NCI-H1092 treated with DMSO at 0.1 percent for 48 hours (cell line): ENCODE measurements at regions not wholly inside any gene's neighbourhood (a gene's known extent, or its start where the extent isn't known, plus 50 kb on each side); places are given as distances from the start of the nearest gene placed in this dataset.
"Not testable (repeated sequence)": the region's sequence is repeated elsewhere in the genome, so short reads cannot be mapped to it uniquely, and the experiment has no call there.

Experiments used
- DNase-seq: peaks from one replicate; lab custom pipeline; 2025; lab: John Stamatoyannopoulos, UW

- DNase-seq = no peak
Measured at GRCh38 chr15:62862717-62863116, 179.8 kb upstream of the TPM1 start.

DNA sequence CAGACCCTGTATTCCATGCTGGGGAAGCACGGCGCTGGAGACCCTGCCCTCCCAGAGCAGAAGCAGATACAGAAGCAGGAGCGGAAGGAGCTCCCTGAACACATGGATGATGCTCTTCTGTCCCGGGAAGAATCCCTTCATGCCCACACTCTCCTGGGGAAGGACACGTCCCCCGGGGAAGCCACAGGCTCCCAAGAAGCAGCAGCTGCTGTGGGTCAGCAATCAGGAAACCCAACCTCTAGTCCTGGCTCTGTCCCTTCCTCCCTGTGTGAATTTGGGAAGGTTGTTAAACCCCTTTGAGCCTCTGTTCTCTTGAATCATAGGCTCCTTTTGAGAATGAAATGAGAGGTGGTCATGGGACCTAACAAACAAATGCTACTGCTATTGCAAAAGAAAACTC, 176.2 kb upstream of the TPM1 start:
- DNase-seq = no peak

- no peak for DNase-seq
Measured at GRCh38 chr15:62867844-62868243, 174.7 kb upstream of the TPM1 start.

DNA sequence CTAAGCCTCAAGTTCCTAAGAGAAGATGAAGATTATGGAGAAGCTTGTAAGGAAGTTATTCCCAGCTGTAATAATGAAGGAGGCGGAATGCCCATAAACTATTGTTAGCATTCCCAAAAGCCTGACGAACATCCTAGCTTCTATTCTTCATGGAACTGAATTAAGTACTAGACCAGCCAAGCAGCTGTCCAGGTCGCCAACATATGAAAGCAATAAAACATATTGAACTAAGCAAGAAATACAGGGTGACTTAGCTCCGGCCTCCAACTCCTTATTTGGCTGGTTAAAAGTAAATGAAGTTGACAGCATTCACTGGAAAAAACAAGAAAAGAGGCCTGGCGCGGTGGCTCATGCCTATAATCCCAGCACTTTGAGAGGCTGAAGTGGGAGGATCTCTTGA, 174.0 kb upstream of the TPM1 start:
- DNase-seq = no peak

GRCh38 chr15:62869116-62869515, 173.4 kb upstream of the TPM1 start:
- no peak for DNase-seq

- no peak for DNase-seq
Measured at GRCh38 chr15:62870216-62870615, 172.3 kb upstream of the TPM1 start.

DNA sequence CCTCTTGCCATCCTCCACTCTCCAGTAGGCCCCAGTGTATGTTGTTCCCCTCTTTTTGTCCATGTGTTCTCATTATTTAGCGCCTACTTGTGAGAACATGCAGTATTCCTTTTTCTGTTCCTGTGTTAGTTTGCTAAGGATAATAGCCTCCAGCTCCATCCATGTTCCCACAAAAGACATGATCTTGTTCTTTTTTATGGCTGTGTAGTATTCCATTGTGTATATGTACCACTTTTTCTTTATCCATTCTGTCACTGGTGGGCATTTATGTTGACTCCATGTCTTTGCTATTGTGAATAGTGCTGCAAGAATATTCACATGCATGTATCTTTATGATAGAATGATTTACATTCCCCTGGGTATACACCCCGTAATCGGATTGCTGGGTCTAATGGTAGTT, 171.8 kb upstream of the TPM1 start:
- not testable (repeated sequence) for DNase-seq

- DNase-seq = no peak
Measured at GRCh38 chr15:62873203-62873602, 169.3 kb upstream of the TPM1 start.

DNA sequence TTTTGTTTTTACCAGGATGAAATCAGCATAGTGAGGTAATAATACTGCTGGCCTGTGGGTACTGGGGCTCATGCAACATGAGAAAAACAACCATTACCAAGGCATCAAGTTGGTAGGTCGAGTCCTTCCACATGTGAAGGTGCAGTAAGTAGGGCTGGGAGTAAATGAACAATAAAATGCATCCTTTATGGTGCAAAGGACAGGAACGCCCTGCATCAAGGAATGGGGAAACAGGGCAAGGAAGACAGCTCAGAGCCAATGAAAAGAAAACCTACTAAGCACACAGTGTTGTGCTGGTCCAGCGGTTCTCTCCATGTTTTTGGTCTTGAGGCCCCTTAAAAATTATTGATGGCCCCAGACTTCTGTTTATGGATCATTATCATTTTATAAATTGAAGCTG, 168.5 kb upstream of the TPM1 start:
- DNase-seq = no peak

- DNase-seq = no peak
Measured at GRCh38 chr15:62874959-62875625, 167.5 kb upstream of the TPM1 start.

DNA sequence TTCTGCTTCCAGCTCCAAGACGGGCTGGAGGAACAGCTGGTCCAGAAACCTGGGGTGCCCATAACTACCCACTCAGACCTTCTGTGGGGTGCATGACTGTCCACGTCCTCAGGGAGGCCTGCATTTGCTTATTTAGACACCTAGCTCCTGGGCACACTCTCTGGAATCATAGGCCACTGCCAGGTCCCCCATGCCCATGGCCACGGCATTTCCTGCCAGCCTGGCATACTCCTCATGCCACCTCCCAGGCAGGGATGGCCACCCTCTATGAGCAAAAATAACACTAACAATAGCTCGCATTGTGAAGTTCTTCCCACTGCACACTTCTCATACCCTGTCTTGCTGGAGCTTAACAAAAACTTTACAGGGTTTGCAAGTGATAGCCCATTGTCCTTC, 166.9 kb upstream of the TPM1 start:
- DNase-seq = no peak

DNA sequence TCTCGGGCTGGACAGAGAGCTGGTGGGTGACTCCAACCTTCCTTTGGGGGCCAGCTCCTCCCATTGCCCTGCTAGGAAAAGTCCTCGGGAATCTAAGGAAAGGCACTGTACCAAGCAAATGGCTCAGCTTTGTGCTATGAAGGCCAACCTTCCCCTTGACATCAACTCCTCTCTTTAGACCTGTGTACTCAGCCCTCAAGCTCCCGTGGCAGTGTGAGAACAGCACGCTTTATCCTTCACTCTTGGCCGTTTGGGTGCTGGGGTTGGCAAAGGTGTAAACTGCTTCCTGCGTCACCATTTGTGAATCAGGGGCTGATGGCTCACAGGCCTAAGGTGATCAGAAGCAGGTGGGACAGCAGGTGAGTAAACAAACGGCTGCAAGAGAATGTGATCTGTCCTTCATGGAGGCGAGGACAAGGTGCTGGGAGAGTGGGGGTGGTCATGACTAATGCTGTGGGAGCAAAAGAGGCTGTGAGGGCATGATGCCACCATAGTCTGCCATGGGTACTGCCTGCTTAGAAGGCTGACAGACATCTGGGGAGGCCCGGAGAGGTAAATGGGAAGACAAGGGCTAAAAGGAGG, 165.2 kb upstream of the TPM1 start:
- no peak for DNase-seq

GRCh38 chr15:62878070-62878469, 164.5 kb upstream of the TPM1 start:
- DNase-seq = no peak

- no peak for DNase-seq
Measured at GRCh38 chr15:62879770-62880169, 162.8 kb upstream of the TPM1 start.

DNA sequence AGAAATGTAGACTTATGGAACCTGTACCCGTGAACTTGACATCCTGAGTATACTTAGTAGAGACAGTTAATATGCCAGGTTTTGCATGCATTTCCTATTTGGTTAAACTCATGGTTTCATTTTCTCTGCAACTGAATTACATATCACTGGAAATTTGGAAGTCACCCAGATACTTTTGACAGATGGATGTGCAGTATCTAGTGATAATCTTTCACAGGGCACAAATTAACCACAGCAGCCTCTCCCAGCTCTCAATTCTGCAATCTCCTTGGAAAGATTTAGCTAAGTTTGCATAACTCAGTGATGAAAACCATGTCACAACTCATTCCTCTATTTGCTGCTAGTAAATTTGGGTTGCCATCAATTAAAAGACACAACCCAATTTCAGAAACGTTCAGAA, 162.3 kb upstream of the TPM1 start:
- DNase-seq = no peak

GRCh38 chr15:62881056-62881455, 161.5 kb upstream of the TPM1 start:
- DNase-seq = no peak

DNA sequence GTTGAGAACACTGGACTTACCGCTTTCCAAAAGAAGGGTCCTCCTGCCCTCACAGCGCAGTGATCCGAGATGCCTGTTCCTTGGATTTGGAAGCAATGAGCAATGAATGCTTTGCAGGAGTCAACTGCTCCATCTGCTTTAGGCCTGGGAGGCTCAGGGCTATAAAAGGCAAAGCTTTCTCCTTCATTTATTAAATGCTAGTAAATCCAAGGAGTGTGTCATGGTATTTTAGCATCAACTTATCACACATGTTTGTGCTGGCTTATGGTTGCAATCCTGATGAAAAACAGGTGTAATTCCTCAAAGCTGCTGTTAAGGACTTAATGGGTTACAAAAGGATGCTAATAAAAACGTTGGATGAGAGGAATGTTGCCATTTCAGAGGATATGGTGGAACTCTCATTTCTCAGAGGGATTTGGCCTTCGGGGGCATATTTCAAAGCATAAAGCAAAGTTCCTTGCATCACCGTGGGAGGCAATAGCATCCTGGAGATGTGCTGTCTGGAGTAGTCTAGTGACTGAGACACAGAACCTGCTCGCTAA, 158.5 kb upstream of the TPM1 start:
- no peak for DNase-seq

DNA sequence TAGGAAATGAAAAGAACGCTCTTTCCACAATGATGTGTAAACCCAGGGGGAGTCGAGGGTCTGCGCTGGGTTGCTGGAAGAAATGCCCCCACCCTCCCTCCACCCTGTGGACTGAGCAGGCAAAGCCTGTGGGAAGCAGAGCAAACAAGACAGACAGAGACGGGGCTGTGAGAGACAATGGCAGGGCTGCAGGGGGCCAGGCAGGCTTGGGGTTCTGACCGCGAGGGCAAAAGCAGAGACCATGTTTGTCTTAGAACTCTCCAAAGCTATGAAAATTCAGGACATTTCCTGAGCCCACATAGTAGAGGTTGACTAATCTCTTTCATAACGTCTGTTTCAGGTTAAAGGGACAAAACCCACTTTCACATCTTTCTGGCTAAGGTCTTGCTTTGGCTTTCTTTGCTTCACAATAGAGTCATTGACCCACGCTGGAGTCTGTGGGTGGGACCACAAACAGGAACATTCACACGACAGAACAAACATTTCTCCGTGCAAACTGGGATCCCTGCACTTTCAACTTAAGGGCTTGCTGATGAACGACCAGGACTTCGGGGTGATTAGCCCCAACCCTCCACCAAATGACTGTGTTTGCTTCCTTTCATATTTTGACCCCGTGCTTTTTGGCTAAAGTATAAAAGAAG, 156.0 kb upstream of the TPM1 start:
- peak; percentile 2 for DNase-seq

DNA sequence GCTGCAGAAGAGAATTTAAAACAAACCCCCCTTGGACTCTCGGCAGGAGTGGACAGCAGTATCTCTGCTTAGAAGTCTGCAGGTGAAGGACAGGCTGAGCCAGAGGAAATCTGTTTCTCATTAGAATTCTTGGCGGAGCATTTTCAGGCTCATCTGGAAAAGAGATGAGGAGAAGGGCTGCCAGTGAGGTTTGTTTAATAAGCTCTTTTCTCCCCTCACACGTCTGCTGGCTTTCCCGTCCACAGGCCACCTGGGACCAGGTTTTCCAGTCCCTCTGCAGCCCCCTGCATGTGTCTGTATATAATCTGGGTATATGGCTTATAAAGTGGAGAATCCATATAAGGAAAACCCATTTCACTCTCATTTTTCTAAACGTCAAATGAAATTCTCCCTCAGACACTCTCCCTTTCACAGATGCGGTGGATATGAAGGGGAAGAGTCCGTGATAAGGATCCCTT, 155.4 kb upstream of the TPM1 start:
- DNase-seq = no peak

- DNase-seq = no peak
Measured at GRCh38 chr15:62888623-62889022, 153.9 kb upstream of the TPM1 start.

GRCh38 chr15:62889141-62889661, 153.3 kb upstream of the TPM1 start:
- DNase-seq = no peak

- DNase-seq = no peak
Measured at GRCh38 chr15:62889734-62890505, 152.6 kb upstream of the TPM1 start.
